HUES6 (cell line): ENCODE measurements at regions not wholly inside any gene's neighbourhood (a gene's known extent, or its start where the extent isn't known, plus 50 kb on each side); places are given as distances from the start of the nearest gene placed in this dataset.
"Not testable (repeated sequence)": the region's sequence is repeated elsewhere in the genome, so short reads cannot be mapped to it uniquely, and the experiment has no call there.

Experiments used
- H3K27ac ChIP-seq: 2 replicates; pipeline ENCODE4 v1.7.0; 2013; ENCODE audit warnings: low read depth, mild to moderate bottlenecking, low read length, inconsistent platforms
- H3K27me3 ChIP-seq: 2 replicates; pipeline ENCODE4 v1.6.1; 2013; ENCODE audit warnings: low read length; ENCODE audit not compliant: control insufficient read depth, insufficient read depth
- H3K36me3 ChIP-seq: 2 replicates; pipeline ENCODE4 v1.6.1; 2013; ENCODE audit warnings: low read length; ENCODE audit not compliant: control insufficient read depth, insufficient read depth
- H3K4me1 ChIP-seq: 2 replicates; pipeline ENCODE4 v1.6.1; 2013; ENCODE audit warnings: low read length; ENCODE audit not compliant: control insufficient read depth, insufficient read depth
- H3K4me3 ChIP-seq: 2 replicates; pipeline ENCODE4 v1.5.1; 2013; ENCODE audit warnings: low read depth, low read length
- H3K9ac ChIP-seq: one replicate; pipeline ENCODE4 v1.6.1; 2013; ENCODE audit warnings: mild to moderate bottlenecking, low read length
- H3K9me3 ChIP-seq: 2 replicates; pipeline ENCODE4 v1.6.1; 2013; ENCODE audit warnings: low read depth, low read length; ENCODE audit not compliant: control insufficient read depth, insufficient read depth

- Histone ChIP-seq H3K36me3 (no peaks in the 10 kb centered on the region), H3K4me1 (no peaks in the 10 kb centered on the region), H3K27me3 (no peaks in the 10 kb centered on the region), H3K9ac (no peak overlapping the region), H3K4me3 (no peak overlapping the region), H3K27ac (no peak overlapping the region), H3K9me3 (0 out of 2 replicates have a peak, but pooled peaks cover 3% of the 10 kb centered on the region)
Measured at GRCh38 chr17:5883775-5884665, 186.2 kb upstream of the WSCD1 start.

GRCh38 chr17:5885336-5885735, 184.8 kb upstream of the WSCD1 start:
- Histone ChIP-seq H3K9me3 (peaks cover 3% of the 10 kb centered on the region; the same call in 1 of the 2 replicates), H3K27ac (no peak overlapping the region), H3K9ac (no peak overlapping the region), H3K27me3 (no peaks in the 10 kb centered on the region), H3K36me3 (no peaks in the 10 kb centered on the region), H3K4me1 (no peaks in the 10 kb centered on the region), H3K4me3 (no peak overlapping the region)

GRCh38 chr17:5888811-5889210, 181.4 kb upstream of the WSCD1 start:
- H3K27me3 ChIP-seq, result no peaks in the 10 kb centered on the region
- H3K27ac ChIP-seq, result no peak overlapping the region
- peaks cover 9% of the 10 kb centered on the region; the same call in 1 of the 2 replicates for H3K4me1 ChIP-seq
- no peak overlapping the region for H3K4me3 ChIP-seq
- no peaks in the 10 kb centered on the region for H3K36me3 ChIP-seq
- H3K9me3 ChIP-seq, result peaks cover 11% of the 10 kb centered on the region
- H3K9ac ChIP-seq, result no peak overlapping the region

- H3K4me1 ChIP-seq, result peaks cover 25% of the 10 kb centered on the region
- no peak overlapping the region for H3K9ac ChIP-seq
- H3K27me3 ChIP-seq, result no peaks in the 10 kb centered on the region
- no peaks in the 10 kb centered on the region for H3K36me3 ChIP-seq
- peaks cover 11% of the 10 kb centered on the region for H3K9me3 ChIP-seq
- H3K4me3 ChIP-seq, result no peak overlapping the region
- no peak overlapping the region for H3K27ac ChIP-seq
Measured at GRCh38 chr17:5892921-5893675, 177.1 kb upstream of the WSCD1 start.

GRCh38 chr17:5893741-5894140, 176.4 kb upstream of the WSCD1 start:
- Histone ChIP-seq H3K36me3 (no peaks in the 10 kb centered on the region), H3K9me3 (peaks cover 11% of the 10 kb centered on the region), H3K9ac (no peak overlapping the region), H3K27me3 (no peaks in the 10 kb centered on the region), H3K4me3 (no peak overlapping the region), H3K27ac (no peak overlapping the region), H3K4me1 (peaks cover 25% of the 10 kb centered on the region)

GRCh38 chr17:5895276-5895675, 174.9 kb upstream of the WSCD1 start:
- Histone ChIP-seq H3K27ac (no peak overlapping the region), H3K36me3 (no peaks in the 10 kb centered on the region), H3K27me3 (no peaks in the 10 kb centered on the region), H3K4me3 (no peak overlapping the region), H3K9ac (no peak overlapping the region), H3K4me1 (peaks cover 25% of the 10 kb centered on the region), H3K9me3 (peaks cover 9% of the 10 kb centered on the region)

- Histone ChIP-seq H3K4me3 (no peak overlapping the region), H3K36me3 (no peaks in the 10 kb centered on the region), H3K9ac (no peak overlapping the region), H3K27ac (no peak overlapping the region), H3K9me3 (0 out of 2 replicates have a peak, but pooled peaks cover 1% of the 10 kb centered on the region), H3K27me3 (no peaks in the 10 kb centered on the region), H3K4me1 (peaks cover 25% of the 10 kb centered on the region)
Measured at GRCh38 chr17:5896215-5896614, 174.0 kb upstream of the WSCD1 start.

- Histone ChIP-seq H3K27ac (peak overlapping the region; percentile 54; the same call in 1 of the 2 replicates), H3K4me1 (peaks cover 35% of the 10 kb centered on the region), H3K4me3 (peak overlapping the region; percentile 35), H3K27me3 (no peaks in the 10 kb centered on the region), H3K9me3 (no peaks in the 10 kb centered on the region), H3K36me3 (no peaks in the 10 kb centered on the region), H3K9ac (peak overlapping the region; percentile 62)
Measured at GRCh38 chr17:5897275-5897911, 172.8 kb upstream of the WSCD1 start.

GRCh38 chr17:5897981-5898380, 172.2 kb upstream of the WSCD1 start:
- not testable (repeated sequence) for H3K36me3 ChIP-seq, H3K9me3 ChIP-seq, H3K27ac ChIP-seq, H3K27me3 ChIP-seq, H3K9ac ChIP-seq, H3K4me3 ChIP-seq
- H3K4me1 ChIP-seq, result peaks cover 34% of the 10 kb centered on the region

GRCh38 chr17:5898406-5898805, 171.8 kb upstream of the WSCD1 start:
- Histone ChIP-seq H3K27me3 (no peaks in the 10 kb centered on the region), H3K4me3 (no peak overlapping the region), H3K9ac (no peak overlapping the region), H3K9me3 (peaks cover 3% of the 10 kb centered on the region; the same call in 1 of the 2 replicates), H3K4me1 (peaks cover 30% of the 10 kb centered on the region), H3K36me3 (no peaks in the 10 kb centered on the region), H3K27ac (no peak overlapping the region)
